HG02981 (cell line): ENCODE measurements at regions not wholly inside any gene's neighbourhood (a gene's known extent, or its start where the extent isn't known, plus 50 kb on each side); places are given as distances from the start of the nearest gene placed in this dataset.
"Not testable (repeated sequence)": the region's sequence is repeated elsewhere in the genome, so short reads cannot be mapped to it uniquely, and the experiment has no call there.

Experiments used
- ATAC-seq: cut with Tn5 transposase; IDR thresholded peaks from one replicate; pipeline ENCODE4 v1.9.1; 2021; ENCODE audit warnings: mild to moderate bottlenecking, moderate library complexity; ENCODE audit not compliant: unreplicated experiment

DNA sequence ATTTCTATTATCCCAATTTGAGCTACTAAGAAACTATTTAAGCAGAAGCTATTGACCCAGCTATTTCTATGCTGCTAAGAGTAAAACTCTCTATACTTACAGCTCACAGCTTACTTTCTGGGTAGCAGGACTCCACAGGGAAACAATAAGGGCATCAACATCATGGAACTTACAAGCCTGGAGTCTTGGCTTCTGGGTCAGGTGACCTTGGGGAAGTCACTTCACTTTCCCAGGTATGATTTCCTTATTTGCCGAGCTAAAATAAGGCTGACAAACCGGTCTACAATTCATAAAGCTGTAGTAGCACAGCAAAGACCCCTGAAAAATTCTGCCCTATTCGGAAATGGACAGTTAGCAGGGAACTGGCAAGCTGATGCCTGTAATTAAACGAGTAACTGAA is 278.3 kb upstream of the NR2F2 start:
- ATAC-seq: no peak

DNA sequence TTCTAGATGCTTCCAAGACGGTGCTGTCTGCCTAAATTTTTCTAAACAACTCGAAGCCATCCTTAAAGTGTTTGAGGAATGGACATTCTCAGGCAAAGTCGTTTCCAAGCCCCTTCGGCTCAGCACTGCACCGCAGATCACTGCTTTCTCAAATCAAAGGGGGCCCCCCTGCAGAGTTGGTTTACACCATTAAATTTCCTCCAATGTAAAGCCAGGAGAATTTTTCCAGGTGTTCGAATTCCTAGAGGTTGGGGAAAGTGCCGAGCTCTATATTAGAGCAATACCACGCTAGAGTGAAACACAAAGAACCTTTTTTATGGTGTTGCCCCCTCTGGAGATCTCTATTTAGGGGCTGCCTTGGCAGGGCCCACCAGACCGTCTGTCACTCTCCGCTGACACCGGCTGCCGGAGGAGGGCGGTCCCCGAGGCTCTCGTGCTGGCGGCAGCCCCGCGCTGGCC is 277.9 kb upstream of the NR2F2 start:
- ATAC-seq: no peak

DNA sequence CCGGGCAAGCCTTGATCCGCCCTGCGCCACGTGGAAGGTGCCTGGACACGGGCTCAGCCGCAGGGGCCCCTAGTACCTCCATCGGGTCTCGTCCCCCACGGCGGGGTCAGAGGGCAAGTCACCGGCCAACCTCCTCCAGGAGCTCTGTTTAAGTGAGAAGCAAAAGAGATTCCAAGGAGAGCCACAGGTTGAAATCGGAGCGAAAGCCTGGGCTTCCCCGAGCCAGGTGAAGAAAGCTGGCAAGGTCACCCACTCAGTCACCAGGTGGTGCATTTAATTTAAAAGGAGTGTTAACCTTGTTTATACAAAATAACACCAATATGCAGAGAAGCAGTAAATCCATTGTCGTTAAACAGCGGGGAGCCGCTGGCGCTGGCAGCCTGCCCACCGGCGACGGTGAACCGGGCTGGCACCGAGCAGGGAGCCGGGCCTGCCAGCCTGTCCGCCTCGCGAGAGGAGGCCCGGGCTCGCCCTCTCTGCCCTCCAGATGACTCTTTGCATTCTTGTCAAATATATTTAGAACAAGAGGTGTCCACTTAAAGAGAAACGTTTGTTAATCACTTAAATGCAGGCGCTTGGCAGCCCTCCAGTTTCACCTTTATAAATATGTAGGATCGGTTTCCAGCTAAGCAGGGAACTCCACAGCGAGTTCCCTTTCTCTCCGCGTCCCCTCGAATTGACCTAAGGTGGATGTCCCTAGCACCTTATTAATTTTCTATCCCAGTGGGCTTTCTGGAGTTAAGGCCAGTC is 277.3 kb upstream of the NR2F2 start:
- no peak for ATAC-seq

DNA sequence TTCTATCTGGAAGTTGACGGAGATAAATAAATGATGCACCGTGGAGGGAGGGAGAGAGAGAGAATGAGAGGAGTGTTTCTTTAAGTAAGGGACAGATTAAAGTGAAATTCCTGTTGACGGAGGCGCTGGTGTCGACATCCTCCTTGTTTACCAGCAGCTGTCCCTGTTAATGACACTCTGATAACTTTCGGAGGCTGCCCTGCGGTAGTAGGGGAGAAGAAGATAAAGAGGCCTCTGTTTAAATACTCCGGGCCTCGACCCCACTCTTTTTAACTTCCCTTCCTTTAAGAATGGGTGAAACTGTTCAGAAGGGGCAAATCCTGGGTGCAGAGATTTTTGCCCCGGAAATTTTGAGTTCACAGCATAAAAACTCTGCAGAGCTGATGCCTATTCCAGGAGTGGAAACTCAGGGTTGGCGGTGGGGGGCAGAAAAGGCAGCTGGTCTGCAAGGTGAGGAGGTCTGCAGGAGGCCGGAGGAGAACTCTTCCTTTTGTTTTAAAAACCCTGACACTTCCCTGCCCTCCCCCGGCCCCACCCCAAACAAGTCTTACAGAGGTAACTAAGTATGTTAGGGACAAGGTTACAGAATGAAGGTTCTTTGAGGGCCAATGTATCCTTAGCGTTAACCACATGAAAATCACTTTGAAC is 276.6 kb upstream of the NR2F2 start:
- no peak for ATAC-seq

DNA sequence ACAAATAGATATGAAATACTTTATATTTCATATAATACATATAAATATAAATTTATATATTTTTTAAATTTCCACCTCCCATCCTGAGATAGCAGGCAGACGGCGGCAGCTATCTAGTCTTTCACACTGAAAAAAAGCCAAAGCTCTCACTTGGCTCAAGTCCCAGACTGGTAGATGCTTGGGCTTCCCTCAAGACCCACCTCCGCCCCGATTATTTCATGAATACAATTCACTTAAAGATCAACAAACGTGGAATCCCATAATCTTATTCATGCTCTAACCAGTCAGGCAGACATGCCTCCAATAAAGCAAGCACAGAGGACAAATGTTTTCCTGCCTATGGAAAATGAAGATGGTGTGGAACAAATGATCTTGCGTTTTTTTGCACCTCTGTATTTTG is 275.9 kb upstream of the NR2F2 start:
- no peak for ATAC-seq

DNA sequence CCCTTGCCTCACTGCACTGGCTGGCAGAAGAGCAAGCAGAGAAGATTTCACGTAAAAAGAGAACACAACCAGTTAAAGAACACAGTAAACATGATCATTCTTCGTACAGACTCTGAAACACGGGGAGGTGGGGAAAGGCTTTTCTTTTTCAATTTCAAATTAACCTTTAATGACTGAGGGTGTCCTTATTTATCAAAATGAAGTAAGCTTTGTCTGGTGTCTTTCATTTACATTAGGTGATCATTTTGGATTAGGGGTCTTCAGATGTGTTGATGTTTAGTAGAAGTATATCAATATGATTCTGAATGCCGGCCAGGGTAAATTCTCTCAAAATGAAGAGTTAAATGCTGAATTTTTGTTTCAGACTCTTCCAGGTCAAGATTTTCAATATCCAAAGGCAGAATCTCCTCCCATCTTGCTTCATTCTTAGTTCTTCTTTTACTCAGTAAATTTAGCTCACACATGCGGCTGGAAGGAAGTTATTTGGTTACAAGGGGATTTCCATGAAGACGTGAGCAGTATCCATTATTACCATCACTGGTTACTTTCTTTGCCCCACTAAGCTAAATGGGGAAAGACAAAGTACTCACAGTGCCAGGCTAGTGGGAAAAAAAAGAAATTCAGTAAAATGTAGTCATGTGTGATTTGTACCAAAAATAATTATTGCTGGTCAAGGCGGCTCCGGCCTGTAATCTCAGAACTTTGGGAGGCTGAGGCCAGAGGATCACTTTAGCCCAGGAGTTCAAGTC is 272.2 kb upstream of the NR2F2 start:
- ATAC-seq: peak; percentile 86

DNA sequence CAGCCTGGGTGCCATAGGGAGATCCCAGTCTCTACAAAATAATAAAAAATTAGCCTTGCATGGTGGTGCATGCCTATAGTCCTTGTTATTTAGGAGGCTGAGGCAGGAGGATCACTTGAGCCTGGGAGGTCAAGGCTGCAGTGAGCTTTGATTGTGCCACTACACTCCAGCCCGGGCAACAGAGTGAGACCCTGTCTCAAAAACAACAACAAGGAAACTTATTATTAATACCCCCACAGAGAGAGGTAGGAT is 271.7 kb upstream of the NR2F2 start:
- not testable (repeated sequence) for ATAC-seq

DNA sequence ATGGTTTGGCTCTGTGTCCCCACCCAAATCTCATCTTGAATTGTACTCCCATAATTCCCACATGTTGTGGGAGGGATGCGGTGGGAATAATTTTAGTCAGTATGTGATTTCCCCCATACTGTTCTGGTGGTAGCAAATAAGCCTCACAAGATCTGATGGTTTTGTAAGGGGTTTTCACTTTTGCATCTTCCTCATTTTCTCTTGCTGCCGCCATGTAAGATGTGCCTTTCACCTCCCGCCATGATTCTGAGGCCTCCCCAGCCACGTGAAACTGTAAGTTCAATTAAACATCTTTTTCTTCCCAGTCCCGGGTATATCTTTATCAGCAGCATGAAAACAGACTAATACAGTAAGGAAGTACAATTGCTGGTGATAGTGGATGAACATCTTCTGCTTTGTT is 269.9 kb upstream of the NR2F2 start:
- not testable (repeated sequence) for ATAC-seq

DNA sequence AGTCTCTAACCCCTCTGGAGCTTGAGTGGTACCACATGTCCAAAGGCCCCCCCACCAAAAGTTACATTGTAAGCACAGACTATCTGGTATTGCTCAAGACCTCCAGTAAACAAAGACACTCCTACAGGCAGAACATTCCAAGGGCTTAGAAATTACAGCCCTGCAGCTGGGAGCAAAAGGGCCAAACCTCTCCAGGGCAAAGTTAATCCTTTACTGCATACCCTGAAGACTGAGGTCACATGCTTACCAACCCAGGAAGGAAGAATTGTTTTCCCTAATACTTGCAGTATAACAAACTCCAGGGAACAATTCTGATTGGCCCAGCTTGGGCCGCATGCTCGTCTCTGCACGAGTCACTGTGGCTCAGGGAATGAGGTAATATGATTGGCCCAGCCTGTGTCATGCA is 266.1 kb upstream of the NR2F2 start:
- ATAC-seq: no peak

DNA sequence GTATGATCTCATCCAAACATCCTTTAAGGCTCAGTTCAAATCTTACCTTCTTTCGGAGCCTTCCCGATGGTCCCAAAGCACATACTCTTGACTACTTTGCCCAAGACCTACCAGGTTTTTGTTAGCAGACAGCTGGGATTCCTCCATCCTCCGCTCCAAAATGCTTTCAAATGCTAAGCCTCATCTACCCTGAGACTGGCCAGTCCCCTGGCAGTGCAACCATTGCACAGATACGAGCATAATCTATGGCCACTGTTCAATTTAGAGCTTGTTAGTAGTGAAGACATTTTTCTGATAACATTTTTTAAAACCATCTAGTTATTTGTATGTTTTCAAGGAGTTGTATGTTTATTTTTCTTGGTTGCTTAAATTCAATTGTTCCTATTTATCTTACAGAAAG is 264.4 kb upstream of the NR2F2 start:
- ATAC-seq: no peak

DNA sequence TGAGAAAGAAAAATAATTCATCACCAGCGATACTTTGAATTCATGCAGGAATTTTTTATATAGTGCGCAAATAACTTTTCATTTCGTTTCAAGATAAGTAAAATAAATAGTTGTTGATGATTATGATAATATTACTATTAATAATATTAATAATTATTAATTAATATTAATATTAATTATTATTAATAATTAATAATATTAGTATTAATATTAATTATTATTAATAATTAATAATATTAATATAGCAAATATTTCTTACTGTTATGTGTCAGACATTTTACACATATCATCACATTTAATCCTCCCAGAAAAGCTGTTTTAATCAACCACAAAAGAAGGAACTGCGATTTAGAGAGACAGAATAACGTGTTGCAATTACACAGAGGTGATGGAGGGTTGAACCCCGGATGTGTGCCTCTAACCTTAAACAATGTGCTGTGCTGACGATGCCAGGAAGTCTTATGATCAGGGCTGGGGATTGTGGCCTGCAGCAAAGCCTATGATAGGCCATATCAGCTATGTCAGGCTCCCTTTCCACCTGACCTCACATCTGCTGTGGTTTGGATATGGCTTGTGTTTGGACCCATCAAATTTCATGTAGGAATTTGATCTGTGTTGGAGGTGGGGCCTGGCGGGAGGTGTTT is 263.5 kb upstream of the NR2F2 start:
- no peak for ATAC-seq

DNA sequence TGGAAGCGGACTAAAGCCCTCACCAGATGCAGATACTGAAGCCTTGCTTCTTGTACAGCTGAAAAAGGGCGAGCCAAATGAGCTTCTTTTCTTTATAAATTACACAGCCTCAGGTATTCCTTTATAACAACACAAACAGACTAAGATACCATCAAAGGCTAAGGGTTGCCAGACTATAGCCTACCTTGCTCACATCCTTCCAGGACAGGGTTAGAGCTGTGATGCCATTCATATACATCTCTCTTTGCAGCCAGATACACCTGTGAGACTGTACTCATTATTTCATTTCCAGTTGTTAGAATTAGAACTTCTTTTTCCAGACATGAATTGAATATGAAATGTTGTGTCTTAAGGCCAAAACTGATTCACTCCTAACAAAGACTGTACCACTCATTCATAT is 262.8 kb upstream of the NR2F2 start:
- no peak for ATAC-seq

DNA sequence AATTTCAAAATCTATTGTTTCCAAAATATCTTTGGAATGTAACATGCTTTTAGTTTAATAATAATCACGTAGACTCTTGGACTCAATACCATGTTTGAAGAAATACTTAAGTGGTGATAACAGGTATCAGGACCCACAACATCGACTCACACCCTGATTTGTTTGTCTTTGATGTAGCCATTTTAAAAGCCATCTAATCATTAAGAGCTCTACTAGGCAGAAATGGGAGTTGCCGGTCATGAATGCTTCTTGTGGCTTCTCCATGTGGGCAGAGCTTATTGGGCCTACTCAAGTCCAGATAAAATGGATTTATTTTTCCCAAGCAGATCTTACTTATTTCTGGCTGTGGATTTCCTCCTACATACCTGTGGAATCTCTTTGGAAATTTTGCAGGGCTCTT is 261.6 kb upstream of the NR2F2 start:
- ATAC-seq: no peak

DNA sequence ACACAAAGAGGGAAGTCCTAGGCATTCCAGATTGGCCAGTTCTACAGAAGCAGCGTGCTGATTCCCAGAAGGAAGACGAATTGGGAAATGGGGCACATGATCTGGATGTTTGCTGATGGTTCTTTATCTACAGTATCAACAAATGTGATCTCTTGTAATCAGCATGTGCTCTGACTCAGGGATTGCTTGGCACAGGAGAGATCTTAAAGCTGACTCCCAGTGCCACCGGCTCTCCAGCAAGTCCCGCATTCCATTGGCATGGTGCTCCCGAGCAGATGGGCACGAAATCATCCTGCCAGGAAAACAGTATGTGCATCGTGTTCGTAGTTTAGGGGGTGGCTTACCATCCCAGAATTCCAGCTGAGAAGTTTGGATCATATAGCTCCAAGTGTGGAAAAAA is 259.9 kb upstream of the NR2F2 start:
- no peak for ATAC-seq

DNA sequence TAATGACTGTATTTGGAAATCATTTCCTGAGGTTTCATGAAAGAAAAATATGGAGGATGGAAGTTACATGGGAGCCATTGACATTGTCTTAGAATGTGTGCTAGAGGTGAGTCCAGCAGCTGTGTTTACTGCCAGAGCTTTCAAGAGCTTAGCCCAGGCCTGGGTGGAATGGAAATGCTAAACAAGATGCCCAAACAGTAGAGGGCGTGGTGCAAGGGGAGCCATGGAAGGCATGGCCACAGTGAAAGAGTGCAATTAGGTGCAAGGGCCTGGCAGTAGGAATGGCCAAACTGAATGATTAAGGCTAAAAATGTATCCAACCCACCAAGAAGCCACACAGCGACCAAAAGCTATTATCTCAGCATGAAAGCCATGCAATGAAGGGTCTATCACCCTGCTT is 257.7 kb upstream of the NR2F2 start:
- ATAC-seq: no peak

DNA sequence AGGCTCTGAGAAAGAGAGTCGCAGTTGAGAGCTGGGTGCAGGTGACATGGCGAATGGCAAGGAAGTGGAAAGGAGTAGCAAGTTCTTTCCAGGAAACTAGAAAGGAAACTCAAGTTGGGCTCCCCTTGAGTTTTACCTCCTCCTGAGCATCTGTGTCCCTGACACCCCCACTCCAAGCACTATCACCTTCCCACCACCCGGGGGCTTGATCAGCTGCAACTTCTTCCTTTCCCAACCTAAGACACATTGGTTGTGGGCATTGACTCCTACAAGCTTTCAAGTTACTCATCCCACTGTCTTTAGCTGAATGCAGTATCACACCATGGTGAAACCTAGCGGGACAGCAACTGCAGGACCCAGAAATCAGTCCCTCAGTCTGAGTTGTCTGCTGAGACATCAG is 256.6 kb upstream of the NR2F2 start:
- ATAC-seq: no peak

DNA sequence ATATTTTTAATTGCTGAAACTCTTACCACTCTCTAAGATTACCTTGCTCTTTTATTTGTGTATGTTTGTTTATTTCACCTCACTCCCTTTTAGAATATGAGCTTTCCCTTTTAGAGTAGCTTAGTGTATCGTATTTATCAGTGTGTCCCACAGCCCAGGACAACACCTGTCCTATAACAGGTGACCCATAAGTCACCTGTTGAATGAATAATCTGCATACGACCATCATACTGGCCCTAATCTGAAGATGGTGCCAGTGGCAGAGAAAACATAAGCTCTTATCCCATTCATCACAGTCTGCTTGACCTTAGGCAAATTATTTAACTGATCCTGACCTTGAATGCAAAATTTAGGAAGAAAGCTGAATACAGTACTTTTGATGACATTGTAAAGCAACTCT is 254.6 kb upstream of the NR2F2 start:
- no peak for ATAC-seq

DNA sequence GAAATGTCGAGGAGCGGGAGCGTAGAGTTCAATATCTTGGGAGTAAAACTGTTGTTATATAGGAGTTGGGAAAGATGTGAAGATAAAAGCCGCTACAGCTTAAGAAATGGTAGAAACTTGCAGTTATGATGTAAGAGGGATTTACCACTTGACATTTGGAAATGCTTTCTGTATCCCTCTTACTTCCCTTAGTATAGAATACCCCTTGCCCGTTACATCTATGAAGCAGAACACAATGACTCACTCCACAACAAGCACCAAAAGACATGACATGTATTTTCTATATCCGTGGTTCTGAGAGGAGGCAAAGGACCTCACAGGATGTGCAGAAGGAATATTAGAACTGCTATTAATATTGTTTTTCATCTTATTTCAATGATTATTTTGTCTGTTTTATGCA is 254.2 kb upstream of the NR2F2 start:
- no peak for ATAC-seq

DNA sequence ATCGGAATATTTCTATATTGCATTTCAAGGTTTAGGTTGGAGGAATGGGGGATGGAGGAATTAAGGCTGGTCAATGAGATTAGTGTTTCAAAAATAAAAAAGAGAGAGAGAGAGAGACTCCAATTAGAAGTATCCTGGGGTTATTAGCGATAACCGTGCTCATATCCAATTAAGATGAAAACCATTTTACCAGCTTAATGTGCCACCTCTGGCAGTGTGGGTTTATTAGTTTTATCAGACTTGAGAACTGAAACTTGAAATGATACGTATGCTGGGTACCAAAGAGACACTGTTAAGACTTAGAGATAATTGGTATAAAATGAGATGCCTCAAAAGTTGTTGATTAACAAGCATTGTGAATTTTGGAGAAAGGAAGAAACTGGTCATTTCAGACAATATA is 251.5 kb upstream of the NR2F2 start:
- no peak for ATAC-seq

DNA sequence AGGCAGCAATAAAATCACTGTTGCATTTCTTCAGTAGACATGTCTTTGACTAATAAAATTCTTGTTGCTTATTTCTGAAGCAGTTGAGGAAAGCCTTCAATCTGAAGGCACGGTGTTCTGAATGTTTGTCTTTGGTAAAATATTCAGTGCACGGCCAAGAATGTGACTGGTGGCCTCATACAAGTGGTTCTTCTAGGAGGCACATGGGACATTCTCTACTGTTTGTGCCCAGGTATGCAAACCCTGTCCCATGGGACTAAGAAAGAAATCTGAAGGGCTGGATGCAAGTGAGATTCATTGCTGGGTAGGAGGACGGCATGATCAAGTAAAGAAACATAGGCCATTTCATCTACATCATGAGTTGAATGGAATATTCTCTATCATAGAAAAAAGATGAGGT is 250.6 kb upstream of the NR2F2 start:
- no peak for ATAC-seq

DNA sequence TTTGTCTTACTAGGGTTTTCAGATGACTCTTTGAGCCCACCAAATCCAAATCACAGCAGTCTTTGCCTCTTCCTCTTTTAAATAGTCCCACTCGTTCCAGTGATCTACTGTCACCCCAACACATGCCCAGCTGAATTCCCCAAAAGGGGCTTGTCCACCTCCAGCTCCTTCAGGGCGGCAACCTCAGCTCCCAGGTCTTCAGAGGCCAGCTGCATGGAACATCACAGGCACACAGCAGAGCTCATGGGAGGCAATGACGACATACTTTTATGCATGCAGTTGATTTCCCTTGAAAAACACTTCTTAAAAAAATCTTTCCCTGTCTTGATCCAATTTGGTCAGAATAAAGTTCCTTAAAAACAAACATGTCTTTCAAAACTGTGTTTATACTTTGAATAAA is 244.3 kb upstream of the NR2F2 start:
- no peak for ATAC-seq
